Liver (tissue), 8 donors: ENCODE measurements at regions not wholly inside any gene's neighbourhood (a gene's known extent, or its start where the extent isn't known, plus 50 kb on each side); places are given as distances from the start of the nearest gene placed in this dataset.

ENCODE experiments used
- DNase-seq: peaks from one replicate; pipeline ENCODE4 v3.0.0-alpha.2; 2017; ENCODE audit warnings: low spot score
- H3K27ac ChIP-seq, 2 donors: one replicate each; pipeline ENCODE4 v1.7.0; 2013; ENCODE audit warnings: inconsistent platforms in 2 of 2, low read length in 2 of 2, control low read depth in 1 of 2, low read depth in 1 of 2, mild to moderate bottlenecking in 1 of 2
- H3K27me3 ChIP-seq, 4 donors: one replicate each; pipeline versions ENCODE4 v1.6.1 to v1.7.0; 2013; ENCODE audit warnings: low read length in 3 of 4, inconsistent platforms in 1 of 4, mild to moderate bottlenecking in 1 of 4, moderate library complexity in 1 of 4; ENCODE audit not compliant: control insufficient read depth in 4 of 4, insufficient read depth in 4 of 4
- H3K36me3 ChIP-seq, 4 donors: one replicate each; pipeline versions ENCODE4 v1.6.1 to v1.7.0; 2013; ENCODE audit warnings: low read length in 3 of 4, mild to moderate bottlenecking in 3 of 4, low read depth in 1 of 4, moderate library complexity in 1 of 4; ENCODE audit not compliant: control insufficient read depth in 4 of 4, insufficient read depth in 3 of 4
- H3K4me1 ChIP-seq, 4 donors: one replicate each; pipeline versions ENCODE4 v1.6.1 to v1.7.0; 2013; ENCODE audit warnings: low read length in 3 of 4, mild to moderate bottlenecking in 3 of 4, moderate library complexity in 1 of 4; ENCODE audit not compliant: control insufficient read depth in 4 of 4, insufficient read depth in 4 of 4
- H3K4me3 ChIP-seq, 3 donors: one replicate each; pipeline versions ENCODE4 v1.6.1 to v1.7.0; 2013; ENCODE audit warnings: low read length in 3 of 3, control low read depth in 1 of 3, low read depth in 1 of 3, mild to moderate bottlenecking in 1 of 3
- H3K9ac ChIP-seq, 2 donors: one replicate each; pipeline ENCODE4 v1.7.0; 2013; ENCODE audit warnings: low read length in 2 of 2, mild to moderate bottlenecking in 2 of 2, moderate library complexity in 2 of 2, control low read depth in 1 of 2, low read depth in 1 of 2
- H3K9me3 ChIP-seq, 4 donors: one replicate each; pipeline versions ENCODE4 v1.6.1 to v1.7.0; 2013; ENCODE audit warnings: low read length in 3 of 4; ENCODE audit not compliant: control insufficient read depth in 4 of 4
- ATF3 ChIP-seq: IDR thresholded peaks from 2 replicates; pipeline ENCODE4 v1.6.1; 2016; ENCODE audit warnings: antibody characterized with exemption
- CTCF ChIP-seq: fragments of 150-350 bp; IDR thresholded peaks from 2 replicates; pipeline ENCODE4 v1.5.1; 2017; ENCODE audit warnings: improper control_type of control experiment, low read depth, low read length; ENCODE audit not compliant: missing input control
- EGR1 ChIP-seq, 2 donors: IDR thresholded peaks; 2 replicates each; pipeline ENCODE4 v1.6.1; 2016 to 2018; ENCODE audit warnings: antibody characterized with exemption in 2 of 2, low read depth in 2 of 2
- FOXA1 ChIP-seq: IDR thresholded peaks from 2 replicates; pipeline ENCODE4 v1.6.1; 2016; ENCODE audit warnings: antibody characterized with exemption
- FOXA2 ChIP-seq: IDR thresholded peaks from 2 replicates; pipeline ENCODE4 v1.6.1; 2016; ENCODE audit warnings: antibody characterized with exemption
- GABPA ChIP-seq, 2 donors: IDR thresholded peaks in 1 of 2; conservative IDR thresholded peaks in 1 of 2; 2 replicates each; pipeline ENCODE4 v1.6.1; 2016; ENCODE audit warnings: antibody characterized with exemption in 2 of 2, mild to moderate bottlenecking in 1 of 2, moderate library complexity in 1 of 2
- HNF4A ChIP-seq, 2 donors: conservative IDR thresholded peaks; 2 replicates each; pipeline ENCODE4 v1.6.1; 2016; ENCODE audit warnings: antibody characterized with exemption in 2 of 2, mild to moderate bottlenecking in 2 of 2
- HNF4G ChIP-seq: IDR thresholded peaks from 2 replicates; pipeline ENCODE4 v1.6.1; 2016; ENCODE audit warnings: antibody characterized with exemption
- JUND ChIP-seq, 2 donors: IDR thresholded peaks; 2 replicates each; pipeline ENCODE4 v1.6.1; 2016; ENCODE audit warnings: antibody characterized with exemption in 2 of 2
- MAX ChIP-seq: IDR thresholded peaks from 2 replicates; pipeline ENCODE4 v1.6.1; 2016; ENCODE audit warnings: antibody characterized with exemption
- NR2F2 ChIP-seq: IDR thresholded peaks from 2 replicates; pipeline ENCODE4 v1.6.1; 2016; ENCODE audit warnings: antibody characterized with exemption
- REST ChIP-seq: IDR thresholded peaks from 2 replicates; pipeline ENCODE4 v1.6.1; 2016; ENCODE audit warnings: antibody characterized with exemption, mild to moderate bottlenecking
- RXRA ChIP-seq, 2 donors: IDR thresholded peaks; 2 replicates each; pipeline ENCODE4 v1.6.1; 2017 to 2018; ENCODE audit warnings: antibody characterized with exemption in 2 of 2, mild to moderate bottlenecking in 1 of 2
- SP1 ChIP-seq: IDR thresholded peaks from 2 replicates; pipeline ENCODE4 v1.6.1; 2018; ENCODE audit warnings: antibody characterized with exemption, mild to moderate bottlenecking
- TAF1 ChIP-seq: conservative IDR thresholded peaks from 2 replicates; pipeline ENCODE4 v1.6.1; 2016; ENCODE audit warnings: antibody characterized with exemption, mild to moderate bottlenecking
- YY1 ChIP-seq: IDR thresholded peaks from 2 replicates; pipeline ENCODE4 v1.6.1; 2016; ENCODE audit warnings: antibody characterized with exemption, mild to moderate bottlenecking
- WGBS: extraction: QIAGEN DNeasy Blood & Tissue Kit; methylation state at CpG from one replicate; pipeline ENCODE4 v1.1.7; 2013; 5-methylcytosine and 5-hydroxymethylcytosine counted together
- donor health status: healthy.
- donor health status: healthy.
- donor health status: healthy.
- donor health status: healthy.
- donor health status: healthy.

- H3K4me1 ChIP-seq = no peaks in the 10 kb centered on the region
- no peak for DNase-seq
- no peak overlapping the region for H3K9ac ChIP-seq
- H3K27ac ChIP-seq = no peak overlapping the region
- TF ChIP-seq SP1 (no peak), EGR1 (IDR thresholded peaks at IDR 0.05; ENCODE audit: low read depth in 2 of 2) (no peak), GABPA (IDR thresholded peaks at IDR 0.05 in 1 of 2, conservative IDR thresholded peaks at IDR 0.05 in 1 of 2) (no peak), YY1 (no peak), CTCF (no peak), FOXA2 (no peak), ATF3 (no peak), HNF4A (conservative IDR thresholded peaks at IDR 0.05) (no peak), TAF1 (no peak), REST (no peak), FOXA1 (no peak), MAX (no peak), NR2F2 (no peak), HNF4G (no peak), JUND (IDR thresholded peaks at IDR 0.05) (no peak), RXRA (IDR thresholded peaks at IDR 0.05) (no peak)
- 71% methylated on average over 7 of the region's 7 CpGs for WGBS
- H3K36me3 ChIP-seq = no peaks in the 10 kb centered on the region
- no peak overlapping the region for H3K4me3 ChIP-seq
- no peaks in the 10 kb centered on the region for H3K9me3 ChIP-seq
- no peaks in the 10 kb centered on the region for H3K27me3 ChIP-seq
These were observed 108.4 kb upstream of the ZMIZ1 start for GRCh38 chr10:78960316-78960800.

DNA sequence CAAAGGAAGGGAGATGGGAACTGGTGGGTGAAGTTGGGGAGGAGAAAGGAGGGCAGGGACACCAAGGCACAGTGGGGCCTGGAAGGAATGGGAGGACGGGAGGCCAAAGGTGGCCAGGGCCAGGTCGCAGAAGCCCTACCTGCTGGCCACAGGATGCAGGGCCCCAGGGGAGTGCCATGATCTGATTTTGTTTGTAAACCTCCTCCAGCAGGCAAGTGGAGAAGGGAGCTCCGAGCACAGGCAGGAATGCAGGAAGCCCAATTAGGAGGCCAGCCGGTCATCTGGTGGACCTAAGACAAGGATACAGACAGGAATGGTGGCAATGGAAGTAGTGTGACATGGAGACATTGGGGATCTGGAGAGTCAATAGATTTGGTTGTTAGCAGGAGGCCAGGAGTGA lies 107.0 kb upstream of the ZMIZ1 start:
- Histone ChIP-seq H3K36me3 (no peaks in the 10 kb centered on the region), H3K9ac (no peak overlapping the region), H3K27me3 (no peaks in the 10 kb centered on the region), H3K27ac (no peak overlapping the region), H3K4me3 (no peak overlapping the region), H3K4me1 (no peaks in the 10 kb centered on the region), H3K9me3 (no peaks in the 10 kb centered on the region)
- 91% methylated on average over 4 of the region's 4 CpGs for WGBS
- DNase-seq = no peak
- TF ChIP-seq JUND (IDR thresholded peaks at IDR 0.05) = no peak
- TF ChIP-seq REST = no peak
- TF ChIP-seq NR2F2 = no peak
